HepG2 (cell line): ENCODE measurements at regions not wholly inside any gene's neighbourhood (a gene's known extent, or its start where the extent isn't known, plus 50 kb on each side); places are given as distances from the start of the nearest gene placed in this dataset.

ENCODE experiments used
- ATAC-seq: fragments of 200-7000 bp; cut with Tn5 transposase; 3 replicates; pipeline ENCODE4 v1.9.1; 2020; ENCODE audit warnings: mild to moderate bottlenecking, moderate library complexity
- BruUV-seq: library from RNA; stranded (reverse); fragments of 400-500 nt; replicated peaks from 2 replicates; lab custom pipeline; 2021; lab: Mats Ljungman, UMichigan
- CTCF ChIA-PET: fragments of 300-600 bp; formaldehyde crosslinking; extraction: SDS; loops from one replicate; lab custom pipeline; 2021; ENCODE audit warnings: low total read pairs, inconsistent platforms, low intra/inter-chr PET ratio; lab: Yijun Ruan, JAX
- POLR2A ChIA-PET: fragments of 350-600 bp; sonication (Branson Sonifier 250); formaldehyde crosslinking; loops from one replicate; lab custom pipeline; 2020; ENCODE audit warnings: antibody characterized with exemption, inconsistent platforms; lab: Yijun Ruan, JAX
- DNase-seq: peaks from one replicate; pipeline ENCODE4 v3.0.0-alpha.2; 2015; ENCODE audit warnings: low spot score
- FAIRE-seq: peaks from 3 replicates; lab custom pipeline; 2011; peaks lifted over from hg19 to GRCh38; lab: Jason Lieb, UNC
- H2AFZ ChIP-seq: one replicate; pipeline ENCODE4 v1.6.1; 2011; ENCODE audit warnings: low read length, inconsistent platforms
- H3K27ac ChIP-seq: fragments of 300-600 bp; 3 replicates; pipeline ENCODE4 v1.8.0; 2011; ENCODE audit warnings: mixed run types, mild to moderate bottlenecking, mixed read lengths, low read length, inconsistent platforms; ENCODE audit not compliant: insufficient read depth; ENCODE audit errors: extremely low read length
- H3K27me3 ChIP-seq, 2 experiments: fragments of 200-600 bp in 1 of 2; 2 replicates in 1 of 2; 3 replicates in 1 of 2; pipeline versions ENCODE4 v1.6.0 to v1.8.0; 2011; ENCODE audit warnings: low read length in 2 of 2, mild to moderate bottlenecking in 2 of 2, moderate library complexity in 2 of 2, inconsistent platforms in 1 of 2; ENCODE audit not compliant: insufficient read depth in 2 of 2, control insufficient read depth in 1 of 2
- H3K36me3 ChIP-seq, 2 experiments: fragments of 200-600 bp in 1 of 2; replicated peaks in 1 of 2; 2 replicates in 1 of 2; 3 replicates in 1 of 2; pipeline versions ENCODE4 v1.5.1 to v1.8.0; 2011; ENCODE audit warnings: low read length in 2 of 2, inconsistent platforms in 1 of 2; ENCODE audit not compliant: insufficient read depth in 2 of 2, control insufficient read depth in 1 of 2
- H3K4me1 ChIP-seq: 2 replicates; pipeline ENCODE4 v1.5.1; 2012; ENCODE audit warnings: low read length, inconsistent platforms; ENCODE audit not compliant: insufficient read depth
- H3K4me2 ChIP-seq: 2 replicates; pipeline ENCODE4 v1.6.0; 2011; ENCODE audit warnings: low read depth, low read length, inconsistent platforms
- H3K4me3 ChIP-seq, 3 experiments: fragments of 200-600 bp in 1 of 3; sonication (generic), shearing (Covaris generic) in 1 of 3; replicated peaks in 1 of 3; 2 replicates each; pipeline ENCODE4 v1.5.1; 2011 to 2016; ENCODE audit warnings: low read length in 3 of 3, inconsistent platforms in 2 of 3, low read depth in 2 of 3, mild to moderate bottlenecking in 2 of 3, control low read depth in 1 of 3, mixed read lengths in 1 of 3; ENCODE audit not compliant: insufficient read depth in 1 of 3
- H3K79me2 ChIP-seq: one replicate; pipeline ENCODE4 v1.6.1; 2011; ENCODE audit warnings: low read length, inconsistent platforms; ENCODE audit not compliant: insufficient read depth
- H3K9ac ChIP-seq: 2 replicates; pipeline ENCODE4 v1.6.0; 2011; ENCODE audit warnings: mild to moderate bottlenecking, low read depth, low read length, inconsistent platforms; ENCODE audit not compliant: insufficient read depth
- H3K9me3 ChIP-seq: 2 replicates; pipeline ENCODE4 v1.5.1; 2012; ENCODE audit warnings: mild to moderate bottlenecking, low read length
- H4K20me1 ChIP-seq: 2 replicates; pipeline ENCODE4 v1.6.0; 2011; ENCODE audit warnings: inconsistent platforms, mild to moderate bottlenecking, low read length, moderate library complexity; ENCODE audit not compliant: insufficient read depth
- AGO2 ChIP-seq: fragments of 200-400 bp; formaldehyde crosslinking; optimal IDR thresholded peaks from 2 replicates; pipeline ENCODE3; 2017; ENCODE audit warnings: mild to moderate bottlenecking, low read depth, low read length, moderate library complexity
- MAFF ChIP-seq: IDR thresholded peaks from 2 replicates; pipeline ENCODE4 v1.6.1; 2011; ENCODE audit warnings: low read depth, low read length, improper control_type of control experiment
- MAFK ChIP-seq, 2 experiments: IDR thresholded peaks in 1 of 2; conservative IDR thresholded peaks in 1 of 2; 2 replicates each; pipeline ENCODE4 v1.6.1; 2011; ENCODE audit warnings: improper control_type of control experiment in 2 of 2, low read length in 2 of 2
- ZNF570 ChIP-seq: sonication (generic); formaldehyde crosslinking; IDR thresholded peaks from 2 replicates; pipeline ENCODE4 v1.4.0; 2020; ENCODE audit warnings: mild to moderate bottlenecking, missing genetic modification reagents, borderline replicate concordance
- ZNF883 ChIP-seq: sonication (generic); formaldehyde crosslinking; IDR thresholded peaks from 2 replicates; pipeline ENCODE4 v1.5.1; 2020; ENCODE audit warnings: mild to moderate bottlenecking, missing genetic modification reagents; ENCODE audit errors: not compliant biosample characterization
- WGBS: methylation state at CpG from one replicate; pipeline ENCODE4 v1.1.6; 2017; ENCODE audit warnings: low lambda C conversion rate; 5-methylcytosine and 5-hydroxymethylcytosine counted together
- in situ Hi-C: cut with HindIII; loops from 2 replicates; pipeline ENCODE4 v1.10.0; 2017; ENCODE audit warnings: low pct_unique_long_range_greater_than_20kb; ENCODE audit not compliant: extremely low pct_ligation_motif_present
- intact Hi-C: fragments of 100-400 bp; cut with micrococcal nuclease; formaldehyde crosslinking; loops from one replicate; pipeline ENCODE4 v1.10.0; 2022; ENCODE audit not compliant: unreplicated experiment

DNA sequence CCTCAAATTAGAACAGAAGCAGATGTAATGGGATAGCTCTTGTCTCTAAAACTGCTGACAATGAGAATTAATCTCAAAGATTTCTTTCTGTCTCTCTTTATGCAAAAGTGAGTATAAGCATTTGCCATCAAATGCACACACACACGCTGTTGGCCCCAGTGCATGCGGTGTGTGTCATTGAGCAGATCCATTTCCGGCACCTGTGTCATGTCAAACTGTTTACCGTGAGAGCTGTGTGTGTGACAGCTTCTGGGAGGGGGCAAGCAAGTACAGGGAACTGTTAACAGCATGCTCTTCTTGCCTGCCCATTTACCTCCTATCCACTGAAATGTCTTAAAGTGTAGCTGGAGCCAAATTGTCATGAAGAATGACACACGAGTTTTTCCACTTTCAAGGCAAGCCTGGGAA lies 297.9 kb upstream of the FAT4 start:
- Histone ChIP-seq H3K27me3 (no peaks in the 10 kb centered on the region), H2AFZ (no peak overlapping the region), H3K27ac (no peak overlapping the region), H3K36me3 (no peaks in the 10 kb centered on the region), H4K20me1 (no peaks in the 10 kb centered on the region), H3K9ac (no peak overlapping the region)
- no peak for FAIRE-seq
- 0% methylated on average over 5 of the region's 5 CpGs for WGBS
- in situ Hi-C loops: no loop called here
- TF ChIP-seq ZNF570 (CRISPR knock-in tag) (no peak), MAFF (peak; percentile 81), MAFK (conservative IDR thresholded peaks at IDR 0.05 in 1 of 2, IDR thresholded peaks at IDR 0.05 in 1 of 2; ENCODE audit: low read length in 2 of 2) (peak; percentile 77 to 86)
- TF ChIP-seq, all 625 proteins: peak for 2
- Histone ChIP-seq H3K4me3 (no peak overlapping the region), H3K79me2 (no peaks in the 10 kb centered on the region), H3K4me1 (no peaks in the 10 kb centered on the region), H3K4me2 (no peak overlapping the region), H3K9me3 (peaks cover 8% of the 10 kb centered on the region; the same call in 1 of the 2 replicates)
- BruUV-seq: no TSS peak
- POLR2A ChIA-PET: no interaction called here
- no peak for DNase-seq
- intact Hi-C loops: no loop called here
- no peak for ATAC-seq
- CTCF ChIA-PET: no interaction called here

DNA sequence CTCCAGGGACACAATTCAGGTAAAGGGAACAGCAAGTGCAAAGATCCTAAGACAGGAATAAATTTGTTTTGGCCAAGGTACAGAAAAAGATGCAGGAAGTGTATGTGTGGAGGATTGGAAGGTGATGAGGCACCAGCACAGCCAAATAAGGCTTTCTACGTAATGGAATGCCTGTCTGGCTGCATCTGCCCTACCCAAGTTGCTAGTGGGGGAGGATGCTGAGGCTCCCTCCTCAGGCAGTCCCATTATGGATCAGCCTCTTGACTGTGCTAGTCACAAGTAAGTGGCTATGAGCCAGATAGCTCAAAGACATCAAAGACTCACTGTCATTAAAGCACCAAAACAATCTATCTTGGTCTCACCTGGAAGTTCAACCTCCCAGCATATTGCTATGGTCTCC lies 300.9 kb upstream of the FAT4 start:
- Histone ChIP-seq H3K9ac (no peak overlapping the region), H3K36me3 (no peaks in the 10 kb centered on the region), H2AFZ (no peak overlapping the region), H3K4me1 (no peaks in the 10 kb centered on the region), H4K20me1 (no peaks in the 10 kb centered on the region), H3K4me2 (no peak overlapping the region), H3K4me3 (no peak overlapping the region), H3K79me2 (no peaks in the 10 kb centered on the region), H3K9me3 (peaks cover 2% of the 10 kb centered on the region; the same call in 1 of the 2 replicates), H3K27ac (no peak overlapping the region), H3K27me3 (no peaks in the 10 kb centered on the region)
- FAIRE-seq (no peak), DNase-seq (no peak), ATAC-seq (no peak)
- ChIA-PET CTCF (no interaction called here), POLR2A (no interaction called here)
- no TSS peak for BruUV-seq
- intact Hi-C loops: no loop called here
- TF ChIP-seq ZNF883 (CRISPR knock-in tag) (no peak), AGO2 (no peak)
- WGBS: 0% methylated on average over 1 of the region's 1 CpG
- in situ Hi-C loops: no loop called here
